Ovary (tissue), 7 donors: ENCODE measurements at regions not wholly inside any gene's neighbourhood (a gene's known extent, or its start where the extent isn't known, plus 50 kb on each side); places are given as distances from the start of the nearest gene placed in this dataset.

Experiments
- DNase-seq, 5 donors: peaks; one replicate each; pipeline ENCODE4 v3.0.0-alpha.2; 2019 to 2020
- H3K27ac ChIP-seq, 2 donors: fragments of 200-600 bp; one replicate each; pipeline versions ENCODE4 v1.5.1 to v1.8.0; 2019 to 2022
- H3K27me3 ChIP-seq: fragments of 200-600 bp; one replicate; pipeline ENCODE4 v1.8.0; 2022
- H3K36me3 ChIP-seq: fragments of 200-600 bp; sonication (generic); one replicate; pipeline ENCODE4 v1.5.1; 2019
- H3K4me1 ChIP-seq: one replicate; pipeline ENCODE4 v1.8.1; 2013; ENCODE audit warnings: mild to moderate bottlenecking, moderate library complexity; ENCODE audit not compliant: insufficient read depth
- H3K4me3 ChIP-seq: fragments of 200-600 bp; sonication (generic); one replicate; pipeline ENCODE4 v1.5.1; 2017
- H3K9me3 ChIP-seq, 2 donors: fragments of 200-600 bp in 1 of 2; sonication (generic) in 1 of 2; one replicate each; pipeline versions ENCODE4 v1.5.1 to v1.8.1; 2013 to 2019; ENCODE audit warnings: mild to moderate bottlenecking in 1 of 2, moderate library complexity in 1 of 2
- CTCF ChIP-seq, 3 donors: fragments of 450-650 bp in 2 of 3; fragments of 200-600 bp in 1 of 3; IDR thresholded peaks; one replicate each; pipeline versions ENCODE4 v1.5.1 to v1.8.0; 2016 to 2022; ENCODE audit warnings: antibody characterized with exemption in 3 of 3, mild to moderate bottlenecking in 1 of 3
- EP300 ChIP-seq: sonication (generic); formaldehyde crosslinking; IDR thresholded peaks from one replicate; pipeline ENCODE4 v1.6.1; 2017; ENCODE audit warnings: antibody characterized with exemption
- POLR2A ChIP-seq: fragments of 450-650 bp; IDR thresholded peaks from one replicate; pipeline ENCODE4 v1.6.1; 2017; ENCODE audit warnings: antibody characterized with exemption, mild to moderate bottlenecking, moderate library complexity
- WGBS, 3 donors: extraction: QIAGEN DNeasy Blood & Tissue Kit in 1 of 3; methylation state at CpG; one replicate each; pipeline versions ENCODE4 v1.1.5 to v1.1.7; 2013 to 2017; 5-methylcytosine and 5-hydroxymethylcytosine counted together
- intact Hi-C, 4 donors: fragments of 100-400 bp; cut with DNase I; formaldehyde crosslinking; loops; one replicate each; pipeline versions ENCODE4 v1.11.0 to v1.15.1; 2022 to 2023
- donor health status: DM: no; HTN: no; CAD: no; lungs with moderate emphysema.
- donor health status: DM: no; HTN: no; CAD: no.
- donor health status: Bipolar disorder and iron deficiency.
- donor health status: DM: no; HTN: no; CAD: no.
- donor health status: DM: yes; HTN: yes; CAD: no.

GRCh38 chr9:105050296-105050695 lies 122.3 kb upstream of the ABCA1 start:
- intact Hi-C loops = no loop called here
- Histone ChIP-seq H3K27me3 (no peaks in the 10 kb centered on the region), H3K27ac (no peak overlapping the region), H3K36me3 (no peaks in the 10 kb centered on the region), H3K4me1 (peaks cover 2% of the 10 kb centered on the region), H3K9me3 (no peaks in the 10 kb centered on the region), H3K4me3 (no peak overlapping the region)
- DNase-seq = no peak
- TF ChIP-seq CTCF (IDR thresholded peaks at IDR 0.05) (no peak), POLR2A (no peak)
- 60 to 97% (median 63%) methylated on average over 3 of the region's 3 CpGs for WGBS, 3 donors

GRCh38 chr9:105051897-105052296 lies 123.9 kb upstream of the ABCA1 start:
- DNase-seq = no peak
- Histone ChIP-seq H3K4me1 (peaks cover 3% of the 10 kb centered on the region), H3K9me3 (no peaks in the 10 kb centered on the region), H3K4me3 (no peak overlapping the region), H3K27ac (no peak overlapping the region), H3K36me3 (no peaks in the 10 kb centered on the region), H3K27me3 (no peaks in the 10 kb centered on the region)
- 83 to 99% (median 83%) methylated on average over 8 of the region's 8 CpGs for WGBS, 3 donors
- intact Hi-C loops = no loop called here
- TF ChIP-seq POLR2A = no peak
- TF ChIP-seq CTCF (IDR thresholded peaks at IDR 0.05) = no peak
- TF ChIP-seq EP300 = no peak

- H3K27me3 ChIP-seq = no peaks in the 10 kb centered on the region
- DNase-seq = no peak
- no peak overlapping the region for H3K4me3 ChIP-seq
- no peaks in the 10 kb centered on the region for H3K36me3 ChIP-seq
- 81 to 87% (median 82%) methylated on average over 8 of the region's 8 CpGs for WGBS, 3 donors
- H3K27ac ChIP-seq = no peak overlapping the region
- no peaks in the 10 kb centered on the region for H3K9me3 ChIP-seq
- intact Hi-C loops = no loop called here
- H3K4me1 ChIP-seq = peaks cover 3% of the 10 kb centered on the region
- TF ChIP-seq EP300 (no peak), CTCF (IDR thresholded peaks at IDR 0.05) (no peak), POLR2A (no peak)
Measured at GRCh38 chr9:105052346-105052745, 124.4 kb upstream of the ABCA1 start.

GRCh38 chr9:105053209-105053652 lies 125.3 kb upstream of the ABCA1 start:
- WGBS, 3 donors = 76 to 93% (median 87%) methylated on average over 4 of the region's 4 CpGs
- TF ChIP-seq CTCF (IDR thresholded peaks at IDR 0.05) (no peak), EP300 (no peak), POLR2A (no peak)
- Histone ChIP-seq H3K27me3 (no peaks in the 10 kb centered on the region), H3K4me1 (peaks cover 3% of the 10 kb centered on the region), H3K27ac (no peak overlapping the region), H3K4me3 (no peak overlapping the region), H3K9me3 (no peaks in the 10 kb centered on the region), H3K36me3 (no peaks in the 10 kb centered on the region)
- intact Hi-C loops = no loop called here
- DNase-seq = no peak

- DNase-seq = no peak
Measured at GRCh38 chr9:105054491-105054890, 126.5 kb upstream of the ABCA1 start.

More at GRCh38 chr9:105054491-105054890, 126.5 kb upstream of the ABCA1 start:
- WGBS, 3 donors = 44 to 49% (median 47%) methylated on average over 3 of the region's 3 CpGs
- Histone ChIP-seq H3K36me3 (no peaks in the 10 kb centered on the region), H3K9me3 (no peaks in the 10 kb centered on the region), H3K4me3 (no peak overlapping the region), H3K27ac (no peak overlapping the region), H3K27me3 (no peaks in the 10 kb centered on the region), H3K4me1 (peaks cover 3% of the 10 kb centered on the region)
- intact Hi-C loops = no loop called here
- TF ChIP-seq POLR2A = no peak
- TF ChIP-seq CTCF (IDR thresholded peaks at IDR 0.05) = no peak
- TF ChIP-seq EP300 = no peak
